PC-3 (cell line): ENCODE measurements at regions not wholly inside any gene's neighbourhood (a gene's known extent, or its start where the extent isn't known, plus 50 kb on each side); places are given as distances from the start of the nearest gene placed in this dataset.

Experiments
- CTCF ChIP-seq: fragments of 300-600 bp; sonication (generic); conservative IDR thresholded peaks from 2 replicates; pipeline ENCODE4 v1.5.1; 2017; ENCODE audit warnings: antibody characterized with exemption, low read depth, mild to moderate bottlenecking, low read length
- EZH2 ChIP-seq: fragments of 300-600 bp; sonication (generic); IDR thresholded peaks from one replicate; pipeline ENCODE4 v1.6.1; 2017; ENCODE audit warnings: antibody characterized with exemption, mild to moderate bottlenecking, low read length; ENCODE audit not compliant: unreplicated experiment
- EZH2phosphoT487 ChIP-seq: fragments of 300-600 bp; sonication (generic); IDR thresholded peaks from 2 replicates; pipeline ENCODE4 v1.6.1; 2018; ENCODE audit warnings: mild to moderate bottlenecking, antibody characterized with exemption, low read length, borderline replicate concordance

- TF ChIP-seq CTCF (no peak), EZH2 (no peak), EZH2phosphoT487 (no peak)
Observed at GRCh38 chr4:63505714-63506460, 903.4 kb downstream of the TECRL start.
